GM12878 (cell line): ENCODE measurements at regions not wholly inside any gene's neighbourhood (a gene's known extent, or its start where the extent isn't known, plus 50 kb on each side); places are given as distances from the start of the nearest gene placed in this dataset.

ENCODE experiments used
- ATAC-seq: fragments of 200-7000 bp; cut with Tn5 transposase; 3 replicates; pipeline ENCODE4 v1.9.1; 2020; ENCODE audit warnings: mild to moderate bottlenecking, moderate library complexity
- BruUV-seq: library from RNA; stranded (reverse); fragments of 400-500 nt; replicated peaks from 2 replicates; lab custom pipeline; 2021; lab: Mats Ljungman, UMichigan
- CTCF ChIA-PET: fragments of 300-600 bp; sonication (Branson Sonifier 250); formaldehyde crosslinking; extraction: SDS; loops from one replicate; lab custom pipeline; 2021; ENCODE audit warnings: inconsistent platforms; lab: Yijun Ruan, JAX
- POLR2A ChIA-PET: fragments of 350-600 bp; formaldehyde crosslinking; extraction: SDS; loops from one replicate; lab custom pipeline; 2021; ENCODE audit warnings: inconsistent platforms; lab: Charles Lee
- RAD21 ChIA-PET: fragments of 300-600 bp; sonication (Branson Sonifier 250); formaldehyde crosslinking; loops from one replicate; lab custom pipeline; 2023; ENCODE audit warnings: antibody characterized with exemption; ENCODE audit not compliant: unreplicated experiment; lab: Charles Lee
- SMC1A ChIA-PET: fragments of 300-600 bp; sonication (Branson Sonifier 250); formaldehyde crosslinking; loops from one replicate; lab custom pipeline; 2023; ENCODE audit not compliant: unreplicated experiment, uncharacterized antibody; lab: Charles Lee
- DNase-seq: peaks from one replicate; pipeline ENCODE4 v3.0.0-alpha.2; 2011; ENCODE audit warnings: low read depth, low spot score
- FAIRE-seq: peaks from 3 replicates; lab custom pipeline; 2011; peaks lifted over from hg19 to GRCh38; lab: Jason Lieb, UNC
- H2AFZ ChIP-seq: 2 replicates; pipeline ENCODE4 v1.6.0; 2011; ENCODE audit warnings: low read depth, low read length, control low read depth; ENCODE audit not compliant: control insufficient read depth
- H3K27ac ChIP-seq: 2 replicates; pipeline ENCODE4 v1.5.1; 2011; ENCODE audit warnings: control low read depth; ENCODE audit not compliant: control insufficient read depth, insufficient read depth
- H3K27me3 ChIP-seq, 2 experiments: replicated peaks in 1 of 2; 2 replicates each; pipeline versions ENCODE4 v1.6.0 to v1.6.1; 2011; ENCODE audit warnings: low read length in 1 of 2; ENCODE audit not compliant: control insufficient read depth in 2 of 2, insufficient read depth in 2 of 2
- H3K36me3 ChIP-seq, 2 experiments: 2 replicates each; pipeline ENCODE4 v1.5.1; 2011; ENCODE audit warnings: low read length in 1 of 2; ENCODE audit not compliant: control insufficient read depth in 2 of 2, insufficient read depth in 2 of 2
- H3K4me1 ChIP-seq: 2 replicates; pipeline ENCODE4 v1.6.1; 2011; ENCODE audit warnings: mild to moderate bottlenecking, low read length, moderate library complexity, mixed read lengths; ENCODE audit not compliant: control insufficient read depth, insufficient read depth
- H3K4me2 ChIP-seq: 2 replicates; pipeline ENCODE4 v1.6.0; 2011; ENCODE audit warnings: control low read depth; ENCODE audit not compliant: control insufficient read depth, insufficient read depth
- H3K4me3 ChIP-seq: fragments of 200-600 bp; sonication (generic); 2 replicates; pipeline ENCODE4 v1.5.1; 2016
- H3K79me2 ChIP-seq: 2 replicates; pipeline ENCODE4 v1.6.0; 2011; ENCODE audit warnings: low read length; ENCODE audit not compliant: control insufficient read depth, insufficient read depth
- H3K9ac ChIP-seq: 2 replicates; pipeline ENCODE4 v1.8.0; 2011; ENCODE audit warnings: low read length, control low read depth, mixed read lengths; ENCODE audit not compliant: control insufficient read depth, insufficient read depth
- H3K9me3 ChIP-seq: replicated peaks from 3 replicates; pipeline ENCODE4 v1.5.1; 2011; ENCODE audit warnings: mild to moderate bottlenecking, low read length; ENCODE audit not compliant: control insufficient read depth, insufficient read depth
- H4K20me1 ChIP-seq: 2 replicates; pipeline ENCODE4 v1.6.0; 2011; ENCODE audit not compliant: control insufficient read depth, insufficient read depth
- CHD1 ChIP-seq: IDR thresholded peaks from 2 replicates; pipeline ENCODE4 v1.6.1; 2012; ENCODE audit warnings: low read depth, low read length, improper control_type of control experiment
- CREM ChIP-seq: IDR thresholded peaks from 2 replicates; pipeline ENCODE4 v1.6.1; 2014; ENCODE audit warnings: antibody characterized with exemption, low read depth
- HCFC1 ChIP-seq: fragments of 150-350 bp; IDR thresholded peaks from 2 replicates; pipeline ENCODE4 v1.6.1; 2014; ENCODE audit warnings: low read length
- KLF5 ChIP-seq: fragments of 450-650 bp; IDR thresholded peaks from 2 replicates; pipeline ENCODE4 v1.6.1; 2014; ENCODE audit warnings: mild to moderate bottlenecking; ENCODE audit not compliant: partially characterized antibody
- LARP7 ChIP-seq: fragments of 450-650 bp; IDR thresholded peaks from 2 replicates; pipeline ENCODE4 v1.6.1; 2017; ENCODE audit warnings: mild to moderate bottlenecking
- NFIC ChIP-seq: IDR thresholded peaks from 2 replicates; pipeline ENCODE4 v1.6.1; 2012; ENCODE audit warnings: low read depth, mild to moderate bottlenecking, inconsistent platforms, low read length, moderate library complexity
- POLR2A ChIP-seq: IDR thresholded peaks from 2 replicates; pipeline ENCODE4 v1.6.1; 2011; ENCODE audit warnings: low read depth, mild to moderate bottlenecking, low read length
- POU2F2 ChIP-seq: IDR thresholded peaks from 3 replicates; pipeline ENCODE4 v1.6.1; 2011; ENCODE audit warnings: low read depth, mild to moderate bottlenecking, low read length, borderline replicate concordance
- RBBP5 ChIP-seq: fragments of 200-600 bp; sonication (generic); conservative IDR thresholded peaks from 2 replicates; pipeline ENCODE4 v1.6.1; 2016
- SIN3A ChIP-seq: IDR thresholded peaks from 2 replicates; pipeline ENCODE4 v1.6.1; 2012; ENCODE audit warnings: low read depth, low read length, improper control_type of control experiment
- ZNF384 ChIP-seq: IDR thresholded peaks from 2 replicates; pipeline ENCODE4 v1.6.1; 2012; ENCODE audit warnings: low read depth, mild to moderate bottlenecking, low read length, improper control_type of control experiment, borderline replicate concordance
- WGBS: methylation state at CpG from one replicate; pipeline ENCODE4 v1.1.6; 2016; ENCODE audit warnings: low lambda C conversion rate; ENCODE audit not compliant: insufficient replicate concordance, insufficient coverage; ENCODE audit errors: missing lambda C conversion rate; 5-methylcytosine and 5-hydroxymethylcytosine counted together
- in situ Hi-C: fragments of 300-500 bp; cut with MboI; formaldehyde crosslinking; loops from 9 replicates; pipeline ENCODE4 v1.14.3; 2018; ENCODE audit warnings: mixed read lengths
- intact Hi-C: fragments of 100-400 bp; cut with micrococcal nuclease; formaldehyde crosslinking; loops from one replicate; pipeline ENCODE4 v1.14.2; 2022; ENCODE audit not compliant: unreplicated experiment
- TF ChIP-seq, protein P1 (sequence below): fragments of 450-650 bp; IDR thresholded peaks from 2 replicates; pipeline ENCODE4 v1.6.1; 2017; ENCODE audit warnings: mild to moderate bottlenecking, moderate library complexity
- TF ChIP-seq, protein P2 (sequence below): fragments of 450-650 bp; IDR thresholded peaks from 2 replicates; pipeline ENCODE4 v1.6.1; 2017; ENCODE audit warnings: mild to moderate bottlenecking
- TF ChIP-seq, protein P3 (sequence below): fragments of 450-650 bp; conservative IDR thresholded peaks from 2 replicates; pipeline ENCODE4 v1.6.1; 2017; ENCODE audit warnings: mild to moderate bottlenecking, moderate library complexity
- TF ChIP-seq, protein P4 (sequence below): IDR thresholded peaks from 2 replicates; pipeline ENCODE4 v1.6.1; 2011; ENCODE audit warnings: low read depth, low read length, improper control_type of control experiment, borderline replicate concordance

DNA sequence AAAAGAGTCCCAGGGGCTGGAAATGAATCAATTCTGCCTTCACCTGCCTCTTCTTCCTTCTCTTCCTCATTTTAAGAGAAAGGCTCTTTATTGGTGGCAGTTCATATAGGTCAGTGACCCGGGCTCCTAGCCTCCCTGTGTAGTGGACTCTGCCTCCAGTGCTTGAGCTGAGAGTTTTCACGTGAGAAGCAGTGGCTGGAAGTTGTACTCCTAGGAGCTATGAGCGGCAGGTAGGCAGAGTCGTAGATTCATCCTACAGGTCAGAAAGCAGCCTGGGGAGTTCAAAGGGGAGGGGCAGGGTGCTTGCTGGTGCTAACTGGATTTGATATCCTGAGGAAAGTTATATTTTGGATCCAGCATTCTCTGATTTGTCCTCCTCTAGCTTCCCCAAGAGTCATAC is 101.1 kb downstream of the RPLP1 start:
- ChIA-PET SMC1A (no interaction called here), RAD21 (no interaction called here), CTCF (no interaction called here), POLR2A (no interaction called here)
- Histone ChIP-seq H3K27ac (no peak overlapping the region), H3K9ac (no peak overlapping the region), H3K9me3 (peaks cover 6% of the 10 kb centered on the region; the same call in 1 of the 3 replicates), H3K27me3 (peaks cover 0 to 6% of the 10 kb centered on the region in 2 experiments; a peak in 3 of 4 replicates), H3K4me3 (no peak overlapping the region), H3K36me3 (no peaks in the 10 kb centered on the region), H2AFZ (no peak overlapping the region), H3K79me2 (no peaks in the 10 kb centered on the region), H3K4me2 (no peak overlapping the region), H3K4me1 (no peaks in the 10 kb centered on the region), H4K20me1 (no peaks in the 10 kb centered on the region)
- WGBS: 51% methylated on average over 4 of the region's 4 CpGs
- FAIRE-seq: no peak
- in situ Hi-C loops (no loop called here), intact Hi-C loops (no loop called here)
- no peak for ATAC-seq
- TF ChIP-seq CREM (no peak), ZNF384 (no peak), CHD1 (no peak), NFIC (no peak), RBBP5 (no peak), HCFC1 (no peak), KLF5 (no peak), LARP7 (no peak), POLR2A (no peak), POU2F2 (no peak), SIN3A (no peak)
- TF ChIP-seq, protein P1, sequence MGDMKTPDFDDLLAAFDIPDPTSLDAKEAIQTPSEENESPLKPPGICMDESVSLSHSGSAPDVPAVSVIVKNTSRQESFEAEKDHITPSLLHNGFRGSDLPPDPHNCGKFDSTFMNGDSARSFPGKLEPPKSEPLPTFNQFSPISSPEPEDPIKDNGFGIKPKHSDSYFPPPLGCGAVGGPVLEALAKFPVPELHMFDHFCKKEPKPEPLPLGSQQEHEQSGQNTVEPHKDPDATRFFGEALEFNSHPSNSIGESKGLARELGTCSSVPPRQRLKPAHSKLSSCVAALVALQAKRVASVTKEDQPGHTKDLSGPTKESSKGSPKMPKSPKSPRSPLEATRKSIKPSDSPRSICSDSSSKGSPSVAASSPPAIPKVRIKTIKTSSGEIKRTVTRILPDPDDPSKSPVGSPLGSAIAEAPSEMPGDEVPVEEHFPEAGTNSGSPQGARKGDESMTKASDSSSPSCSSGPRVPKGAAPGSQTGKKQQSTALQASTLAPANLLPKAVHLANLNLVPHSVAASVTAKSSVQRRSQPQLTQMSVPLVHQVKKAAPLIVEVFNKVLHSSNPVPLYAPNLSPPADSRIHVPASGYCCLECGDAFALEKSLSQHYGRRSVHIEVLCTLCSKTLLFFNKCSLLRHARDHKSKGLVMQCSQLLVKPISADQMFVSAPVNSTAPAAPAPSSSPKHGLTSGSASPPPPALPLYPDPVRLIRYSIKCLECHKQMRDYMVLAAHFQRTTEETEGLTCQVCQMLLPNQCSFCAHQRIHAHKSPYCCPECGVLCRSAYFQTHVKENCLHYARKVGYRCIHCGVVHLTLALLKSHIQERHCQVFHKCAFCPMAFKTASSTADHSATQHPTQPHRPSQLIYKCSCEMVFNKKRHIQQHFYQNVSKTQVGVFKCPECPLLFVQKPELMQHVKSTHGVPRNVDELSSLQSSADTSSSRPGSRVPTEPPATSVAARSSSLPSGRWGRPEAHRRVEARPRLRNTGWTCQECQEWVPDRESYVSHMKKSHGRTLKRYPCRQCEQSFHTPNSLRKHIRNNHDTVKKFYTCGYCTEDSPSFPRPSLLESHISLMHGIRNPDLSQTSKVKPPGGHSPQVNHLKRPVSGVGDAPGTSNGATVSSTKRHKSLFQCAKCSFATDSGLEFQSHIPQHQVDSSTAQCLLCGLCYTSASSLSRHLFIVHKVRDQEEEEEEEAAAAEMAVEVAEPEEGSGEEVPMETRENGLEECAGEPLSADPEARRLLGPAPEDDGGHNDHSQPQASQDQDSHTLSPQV: no peak
- TF ChIP-seq, protein P2, sequence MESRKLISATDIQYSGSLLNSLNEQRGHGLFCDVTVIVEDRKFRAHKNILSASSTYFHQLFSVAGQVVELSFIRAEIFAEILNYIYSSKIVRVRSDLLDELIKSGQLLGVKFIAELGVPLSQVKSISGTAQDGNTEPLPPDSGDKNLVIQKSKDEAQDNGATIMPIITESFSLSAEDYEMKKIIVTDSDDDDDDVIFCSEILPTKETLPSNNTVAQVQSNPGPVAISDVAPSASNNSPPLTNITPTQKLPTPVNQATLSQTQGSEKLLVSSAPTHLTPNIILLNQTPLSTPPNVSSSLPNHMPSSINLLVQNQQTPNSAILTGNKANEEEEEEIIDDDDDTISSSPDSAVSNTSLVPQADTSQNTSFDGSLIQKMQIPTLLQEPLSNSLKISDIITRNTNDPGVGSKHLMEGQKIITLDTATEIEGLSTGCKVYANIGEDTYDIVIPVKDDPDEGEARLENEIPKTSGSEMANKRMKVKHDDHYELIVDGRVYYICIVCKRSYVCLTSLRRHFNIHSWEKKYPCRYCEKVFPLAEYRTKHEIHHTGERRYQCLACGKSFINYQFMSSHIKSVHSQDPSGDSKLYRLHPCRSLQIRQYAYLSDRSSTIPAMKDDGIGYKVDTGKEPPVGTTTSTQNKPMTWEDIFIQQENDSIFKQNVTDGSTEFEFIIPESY: no peak
- TF ChIP-seq, protein P3, sequence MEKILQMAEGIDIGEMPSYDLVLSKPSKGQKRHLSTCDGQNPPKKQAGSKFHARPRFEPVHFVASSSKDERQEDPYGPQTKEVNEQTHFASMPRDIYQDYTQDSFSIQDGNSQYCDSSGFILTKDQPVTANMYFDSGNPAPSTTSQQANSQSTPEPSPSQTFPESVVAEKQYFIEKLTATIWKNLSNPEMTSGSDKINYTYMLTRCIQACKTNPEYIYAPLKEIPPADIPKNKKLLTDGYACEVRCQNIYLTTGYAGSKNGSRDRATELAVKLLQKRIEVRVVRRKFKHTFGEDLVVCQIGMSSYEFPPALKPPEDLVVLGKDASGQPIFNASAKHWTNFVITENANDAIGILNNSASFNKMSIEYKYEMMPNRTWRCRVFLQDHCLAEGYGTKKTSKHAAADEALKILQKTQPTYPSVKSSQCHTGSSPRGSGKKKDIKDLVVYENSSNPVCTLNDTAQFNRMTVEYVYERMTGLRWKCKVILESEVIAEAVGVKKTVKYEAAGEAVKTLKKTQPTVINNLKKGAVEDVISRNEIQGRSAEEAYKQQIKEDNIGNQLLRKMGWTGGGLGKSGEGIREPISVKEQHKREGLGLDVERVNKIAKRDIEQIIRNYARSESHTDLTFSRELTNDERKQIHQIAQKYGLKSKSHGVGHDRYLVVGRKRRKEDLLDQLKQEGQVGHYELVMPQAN: no peak
- TF ChIP-seq, protein P4, sequence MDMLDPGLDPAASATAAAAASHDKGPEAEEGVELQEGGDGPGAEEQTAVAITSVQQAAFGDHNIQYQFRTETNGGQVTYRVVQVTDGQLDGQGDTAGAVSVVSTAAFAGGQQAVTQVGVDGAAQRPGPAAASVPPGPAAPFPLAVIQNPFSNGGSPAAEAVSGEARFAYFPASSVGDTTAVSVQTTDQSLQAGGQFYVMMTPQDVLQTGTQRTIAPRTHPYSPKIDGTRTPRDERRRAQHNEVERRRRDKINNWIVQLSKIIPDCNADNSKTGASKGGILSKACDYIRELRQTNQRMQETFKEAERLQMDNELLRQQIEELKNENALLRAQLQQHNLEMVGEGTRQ: no peak
- BruUV-seq: no TSS peak
- no peak for DNase-seq
